ENCODE measurements at regions not wholly inside any gene's neighbourhood (a gene's known extent, or its start where the extent isn't known, plus 50 kb on each side); places are given as distances from the start of the nearest gene placed in this dataset.
"Not testable (repeated sequence)": the region's sequence is repeated elsewhere in the genome, so short reads cannot be mapped to it uniquely, and the experiment has no call there.

- peak overlapping the region; percentile 34 for H3K56ac ChIP-seq (ENCODE audit: low read length)
Observed at GRCh38 chr7:6926193-6927174, 100.4 kb upstream of the CCZ1B start.

GRCh38 chr7:6927643-6928042, 101.6 kb upstream of the CCZ1B start:
- not testable (repeated sequence) for H3K4me3 ChIP-seq (ENCODE audit: low read length); H3K4me1 ChIP-seq (ENCODE audit: control insufficient read depth, low read depth, low read length); H3K79me2 ChIP-seq (ENCODE audit: control insufficient read depth, insufficient read depth, low read length); H3K23ac ChIP-seq (ENCODE audit: low read length); H3K18ac ChIP-seq (ENCODE audit: low read length); H4K8ac ChIP-seq (ENCODE audit: low read depth, low read length); H2BK120ac ChIP-seq (ENCODE audit: low read depth, low read length); H3K27me3 ChIP-seq (ENCODE audit: insufficient read depth, low read length, poor library complexity); H4K5ac ChIP-seq (ENCODE audit: low read length); H3K36me3 ChIP-seq (ENCODE audit: control insufficient read depth, insufficient read depth, low read length); H2BK5ac ChIP-seq (ENCODE audit: low read length); H3K56ac ChIP-seq (ENCODE audit: low read length); H3K79me1 ChIP-seq (ENCODE audit: low read length); H3K4ac ChIP-seq (ENCODE audit: low read depth, low read length); H2BK15ac ChIP-seq (replicated peaks; ENCODE audit: low read depth); H3K9ac ChIP-seq (ENCODE audit: low read length); DNase-seq; H3K4me2 ChIP-seq (ENCODE audit: low read length); H3K27ac ChIP-seq (ENCODE audit: low read depth, low read length); H2AK5ac ChIP-seq (ENCODE audit: low read length)
- WGBS (ENCODE audit: extremely low coverage, insufficient coverage, low lambda C conversion rate) = no CpG with 5 or more reads among the region's 8 CpGs

More at GRCh38 chr7:6926193-6927174, 100.4 kb upstream of the CCZ1B start:
- not testable (repeated sequence) for H3K4me1 ChIP-seq (ENCODE audit: control insufficient read depth, low read depth, low read length); DNase-seq; H2BK15ac ChIP-seq (replicated peaks; ENCODE audit: low read depth); H3K4me3 ChIP-seq (ENCODE audit: low read length); H4K8ac ChIP-seq (ENCODE audit: low read depth, low read length); H3K27me3 ChIP-seq (ENCODE audit: insufficient read depth, low read length, poor library complexity); H2AK5ac ChIP-seq (ENCODE audit: low read length); H3K4ac ChIP-seq (ENCODE audit: low read depth, low read length); H3K27ac ChIP-seq (ENCODE audit: low read depth, low read length); H3K4me2 ChIP-seq (ENCODE audit: low read length); H4K5ac ChIP-seq (ENCODE audit: low read length); H3K9ac ChIP-seq (ENCODE audit: low read length); H3K79me1 ChIP-seq (ENCODE audit: low read length); H3K36me3 ChIP-seq (ENCODE audit: control insufficient read depth, insufficient read depth, low read length); H3K79me2 ChIP-seq (ENCODE audit: control insufficient read depth, insufficient read depth, low read length); H2BK5ac ChIP-seq (ENCODE audit: low read length); H3K18ac ChIP-seq (ENCODE audit: low read length); H3K23ac ChIP-seq (ENCODE audit: low read length); H2BK120ac ChIP-seq (ENCODE audit: low read depth, low read length)
- WGBS (ENCODE audit: extremely low coverage, insufficient coverage, low lambda C conversion rate) = no CpG with 5 or more reads among the region's 26 CpGs

GRCh38 chr7:6929588-6929987, 103.5 kb upstream of the CCZ1B start:
- not testable (repeated sequence) for H3K9ac ChIP-seq (ENCODE audit: low read length); H4K5ac ChIP-seq (ENCODE audit: low read length); H3K27ac ChIP-seq (ENCODE audit: low read depth, low read length); H2BK5ac ChIP-seq (ENCODE audit: low read length); H3K4me1 ChIP-seq (ENCODE audit: control insufficient read depth, low read depth, low read length); H3K79me2 ChIP-seq (ENCODE audit: control insufficient read depth, insufficient read depth, low read length); H3K4me2 ChIP-seq (ENCODE audit: low read length); H2BK120ac ChIP-seq (ENCODE audit: low read depth, low read length); H3K18ac ChIP-seq (ENCODE audit: low read length); H2AK5ac ChIP-seq (ENCODE audit: low read length); H3K4me3 ChIP-seq (ENCODE audit: low read length); H3K79me1 ChIP-seq (ENCODE audit: low read length); H3K23ac ChIP-seq (ENCODE audit: low read length); H3K36me3 ChIP-seq (ENCODE audit: control insufficient read depth, insufficient read depth, low read length); H2BK15ac ChIP-seq (replicated peaks; ENCODE audit: low read depth); H3K27me3 ChIP-seq (ENCODE audit: insufficient read depth, low read length, poor library complexity); H4K8ac ChIP-seq (ENCODE audit: low read depth, low read length); DNase-seq
- Histone ChIP-seq H3K4ac (ENCODE audit: low read depth, low read length) (peak overlapping the region; percentile 59), H3K56ac (ENCODE audit: low read length) (peak overlapping the region; percentile 7)
- no CpG with 5 or more reads among the region's 7 CpGs for WGBS (ENCODE audit: extremely low coverage, insufficient coverage, low lambda C conversion rate)

- H4K5ac ChIP-seq (ENCODE audit: low read length); H3K4me3 ChIP-seq (ENCODE audit: low read length); H3K79me1 ChIP-seq (ENCODE audit: low read length); H3K79me2 ChIP-seq (ENCODE audit: control insufficient read depth, insufficient read depth, low read length); H2BK15ac ChIP-seq (replicated peaks; ENCODE audit: low read depth); H3K4me2 ChIP-seq (ENCODE audit: low read length); H3K4me1 ChIP-seq (ENCODE audit: control insufficient read depth, low read depth, low read length); H3K27ac ChIP-seq (ENCODE audit: low read depth, low read length); H2BK120ac ChIP-seq (ENCODE audit: low read depth, low read length); H3K23ac ChIP-seq (ENCODE audit: low read length); H4K8ac ChIP-seq (ENCODE audit: low read depth, low read length); H3K4ac ChIP-seq (ENCODE audit: low read depth, low read length); H3K9ac ChIP-seq (ENCODE audit: low read length); H3K36me3 ChIP-seq (ENCODE audit: control insufficient read depth, insufficient read depth, low read length); H3K27me3 ChIP-seq (ENCODE audit: insufficient read depth, low read length, poor library complexity); H3K18ac ChIP-seq (ENCODE audit: low read length): not testable (repeated sequence)
- peak overlapping the region; percentile 88 for H2BK5ac ChIP-seq (ENCODE audit: low read length)
- no CpG with 5 or more reads among the region's 7 CpGs for WGBS (ENCODE audit: extremely low coverage, insufficient coverage, low lambda C conversion rate)
- DNase-seq = peak; percentile 28
- peak overlapping the region; percentile 81 for H3K56ac ChIP-seq (ENCODE audit: low read length)
- H2AK5ac ChIP-seq (ENCODE audit: low read length) = peak overlapping the region; percentile 14
Observed at GRCh38 chr7:6930081-6930635, 104.1 kb upstream of the CCZ1B start.

GRCh38 chr7:6930787-6931186, 104.7 kb upstream of the CCZ1B start:
- WGBS (ENCODE audit: extremely low coverage, insufficient coverage, low lambda C conversion rate) = no CpG with 5 or more reads among the region's 11 CpGs
- H2BK120ac ChIP-seq (ENCODE audit: low read depth, low read length); H4K5ac ChIP-seq (ENCODE audit: low read length); H3K79me2 ChIP-seq (ENCODE audit: control insufficient read depth, insufficient read depth, low read length); H3K9ac ChIP-seq (ENCODE audit: low read length); H3K18ac ChIP-seq (ENCODE audit: low read length); H4K8ac ChIP-seq (ENCODE audit: low read depth, low read length); H3K27me3 ChIP-seq (ENCODE audit: insufficient read depth, low read length, poor library complexity); H2BK5ac ChIP-seq (ENCODE audit: low read length); H3K79me1 ChIP-seq (ENCODE audit: low read length); H3K36me3 ChIP-seq (ENCODE audit: control insufficient read depth, insufficient read depth, low read length); H2BK15ac ChIP-seq (replicated peaks; ENCODE audit: low read depth); H3K4me2 ChIP-seq (ENCODE audit: low read length); H3K23ac ChIP-seq (ENCODE audit: low read length); H3K27ac ChIP-seq (ENCODE audit: low read depth, low read length); H3K4ac ChIP-seq (ENCODE audit: low read depth, low read length); H2AK5ac ChIP-seq (ENCODE audit: low read length); H3K4me1 ChIP-seq (ENCODE audit: control insufficient read depth, low read depth, low read length); H3K56ac ChIP-seq (ENCODE audit: low read length); H3K4me3 ChIP-seq (ENCODE audit: low read length): not testable (repeated sequence)
- peak; percentile 26 for DNase-seq
